K562 (cell line): ENCODE measurements at regions not wholly inside any gene's neighbourhood (a gene's known extent, or its start where the extent isn't known, plus 50 kb on each side); places are given as distances from the start of the nearest gene placed in this dataset.

Source experiments
- ATAC-seq: fragments of 200-7000 bp; cut with Tn5 transposase; 3 replicates; pipeline ENCODE4 v1.9.1; 2020; ENCODE audit warnings: moderate library complexity
- BruUV-seq: library from RNA; stranded (reverse); fragments of 400-500 nt; replicated peaks from 2 replicates; lab custom pipeline; 2021; lab: Mats Ljungman, UMichigan
- CTCF ChIA-PET: fragments of 300-600 bp; formaldehyde crosslinking; extraction: SDS; loops from one replicate; lab custom pipeline; 2021; ENCODE audit warnings: low intra/inter-chr PET ratio; lab: Yijun Ruan, JAX
- POLR2A ChIA-PET: fragments of 300-600, 350-650 bp; sonication (Branson Sonifier 250); formaldehyde crosslinking; extraction: SDS; loops from one replicate; lab custom pipeline; 2021; ENCODE audit warnings: antibody characterized with exemption, inconsistent platforms; lab: Yijun Ruan, JAX
- DNase-seq, 4 experiments: peaks; one replicate each; pipeline versions ENCODE4 v3.0.0 to v3.0.0-alpha.2; 2011 to 2018; ENCODE audit warnings: low spot score in 3 of 4, mixed read lengths in 3 of 4; ENCODE audit errors: extremely low read depth in 1 of 4
- FAIRE-seq: peaks from 2 replicates; lab custom pipeline; 2011; peaks lifted over from hg19 to GRCh38; lab: Jason Lieb, UNC
- H2AFZ ChIP-seq: 2 replicates; pipeline ENCODE4 v1.6.0; 2011; ENCODE audit warnings: low read depth, low read length, control low read depth, inconsistent platforms
- H3K27ac ChIP-seq: fragments of 200-600 bp; 3 replicates; pipeline ENCODE4 v1.8.0; 2011; ENCODE audit warnings: low read depth, mild to moderate bottlenecking, control low read depth, inconsistent platforms, low read length, moderate library complexity, mixed read lengths; ENCODE audit errors: extremely low read depth
- H3K27me3 ChIP-seq, 2 experiments: fragments of 300-600 bp in 1 of 2; 2 replicates in 1 of 2; 3 replicates in 1 of 2; pipeline versions ENCODE4 v1.6.0 to v1.8.0; 2011; ENCODE audit warnings: inconsistent platforms in 2 of 2, low read length in 2 of 2, mild to moderate bottlenecking in 1 of 2, mixed read lengths in 1 of 2, moderate library complexity in 1 of 2; ENCODE audit not compliant: control insufficient read depth in 2 of 2, insufficient read depth in 2 of 2
- H3K36me3 ChIP-seq: fragments of 300-600 bp; 3 replicates; pipeline ENCODE4 v1.8.0; 2011; ENCODE audit warnings: mild to moderate bottlenecking, low read length, inconsistent platforms; ENCODE audit not compliant: control insufficient read depth, insufficient read depth
- H3K4me1 ChIP-seq, 2 experiments: fragments of 200-600 bp in 1 of 2; replicated peaks in 1 of 2; 2 replicates in 1 of 2; 3 replicates in 1 of 2; pipeline versions ENCODE4 v1.5.1 to v1.8.0; 2011; ENCODE audit warnings: inconsistent platforms in 2 of 2, low read length in 2 of 2, mild to moderate bottlenecking in 1 of 2, mixed read lengths in 1 of 2, moderate library complexity in 1 of 2; ENCODE audit not compliant: control insufficient read depth in 2 of 2, insufficient read depth in 2 of 2
- H3K4me2 ChIP-seq: 2 replicates; pipeline ENCODE4 v1.6.1; 2011; ENCODE audit warnings: low read length, control low read depth, inconsistent platforms, mixed read lengths; ENCODE audit not compliant: insufficient read depth
- H3K4me3 ChIP-seq: fragments of 200-600 bp; sonication (generic), shearing (Covaris generic); 2 replicates; pipeline ENCODE4 v1.5.1; 2016; ENCODE audit warnings: control low read depth, inconsistent platforms
- H3K79me2 ChIP-seq: fragments of 200-600 bp; 3 replicates; pipeline ENCODE4 v1.8.0; 2011; ENCODE audit warnings: low read length, inconsistent platforms; ENCODE audit not compliant: control insufficient read depth, insufficient read depth
- H3K9ac ChIP-seq, 2 experiments: 2 replicates each; pipeline versions ENCODE4 v1.6.0 to v1.6.1; 2011; ENCODE audit warnings: low read depth in 2 of 2, low read length in 2 of 2, control low read depth in 1 of 2, inconsistent platforms in 1 of 2, mild to moderate bottlenecking in 1 of 2, mixed read lengths in 1 of 2; ENCODE audit not compliant: insufficient read depth in 1 of 2
- H3K9me1 ChIP-seq: one replicate; pipeline ENCODE4 v1.6.0; 2011; ENCODE audit warnings: inconsistent platforms, mild to moderate bottlenecking, low read length, moderate library complexity; ENCODE audit not compliant: control insufficient read depth, insufficient read depth
- H3K9me3 ChIP-seq: replicated peaks from 2 replicates; pipeline ENCODE4 v1.5.1; 2011; ENCODE audit warnings: low read depth, low read length, inconsistent platforms; ENCODE audit not compliant: control insufficient read depth, insufficient read depth
- H4K20me1 ChIP-seq: replicated peaks from 2 replicates; pipeline ENCODE4 v1.6.1; 2011; ENCODE audit warnings: low read length, inconsistent platforms, mixed read lengths; ENCODE audit not compliant: control insufficient read depth, insufficient read depth
- CCAR2 ChIP-seq: fragments of 200-400 bp; formaldehyde crosslinking; IDR thresholded peaks from 2 replicates; pipeline ENCODE4 v1.6.1; 2017; ENCODE audit warnings: mild to moderate bottlenecking, low read depth, low read length
- CSDE1 ChIP-seq, 2 experiments: fragments of 450-650 bp; IDR thresholded peaks; 2 replicates each; pipeline ENCODE4 v1.6.1; 2016; ENCODE audit warnings: mild to moderate bottlenecking in 1 of 2
- HES1 ChIP-seq: fragments of 450-650 bp; IDR thresholded peaks from 2 replicates; pipeline ENCODE4 v1.6.1; 2016; ENCODE audit warnings: low read depth, mild to moderate bottlenecking, moderate library complexity
- HNRNPUL1 ChIP-seq: fragments of 200-400 bp; formaldehyde crosslinking; IDR thresholded peaks from 2 replicates; pipeline ENCODE4 v1.6.1; 2017; ENCODE audit warnings: low read length
- MED1 ChIP-seq: sonication (generic); formaldehyde crosslinking; IDR thresholded peaks from 2 replicates; pipeline ENCODE4 v1.8.1; 2023; ENCODE audit warnings: missing genetic modification reagents, borderline replicate concordance
- MYC ChIP-seq, 2 experiments: fragments of 250-450 bp in 1 of 2; sonication (Bioruptor Pico) in 1 of 2; IDR thresholded peaks; 2 replicates each; pipeline versions ENCODE4 v1.5.1 to v1.6.1; 2012 to 2021; ENCODE audit warnings: low read depth in 2 of 2, borderline replicate concordance in 1 of 2, improper control_type of control experiment in 1 of 2, low read length in 1 of 2, mild to moderate bottlenecking in 1 of 2, moderate library complexity in 1 of 2
- REST ChIP-seq, 2 experiments: fragments of 450-650 bp; formaldehyde crosslinking in 1 of 2; IDR thresholded peaks; 2 replicates each; pipeline versions ENCODE4 v1.4.0 to v1.6.1; 2014 to 2020; ENCODE audit warnings: mild to moderate bottlenecking in 2 of 2, borderline replicate concordance in 1 of 2, low read depth in 1 of 2
- RNF219 ChIP-seq: fragments of 250-450 bp; sonication (Bioruptor Pico); IDR thresholded peaks from 2 replicates; pipeline ENCODE4 v1.5.0; 2022; ENCODE audit warnings: mild to moderate bottlenecking
- SIN3B ChIP-seq: fragments of 450-650 bp; IDR thresholded peaks from 2 replicates; pipeline ENCODE4 v1.6.1; 2017; ENCODE audit warnings: low read depth, mild to moderate bottlenecking, moderate library complexity
- SMARCA4 ChIP-seq: fragments of 450-650 bp; IDR thresholded peaks from 2 replicates; pipeline ENCODE4 v1.6.1; 2016
- ZNF511 ChIP-seq: sonication (generic); formaldehyde crosslinking; IDR thresholded peaks from 2 replicates; pipeline ENCODE4 v1.8.0; 2022; ENCODE audit warnings: mild to moderate bottlenecking, missing genetic modification reagents
- WGBS: fragments of 100-300 bp; shearing (Covaris generic); methylation state at CpG from one replicate; pipeline ENCODE4 v1.1.6; 2016; ENCODE audit warnings: low coverage, mixed read lengths; ENCODE audit not compliant: insufficient coverage; ENCODE audit errors: missing lambda C conversion rate; 5-methylcytosine and 5-hydroxymethylcytosine counted together
- in situ Hi-C: fragments of 300-500 bp; cut with MboI; formaldehyde crosslinking; loops from 4 replicates; pipeline ENCODE4 v1.15.0; 2018; ENCODE audit warnings: inconsistent platforms, mixed read lengths
- intact Hi-C: fragments of 100-400 bp; cut with micrococcal nuclease; formaldehyde crosslinking; loops from 2 replicates; pipeline ENCODE4 v1.14.2; 2022

- WGBS, result 3% methylated on average over 3 of the region's 3 CpGs
- no peak overlapping the region for H3K4me3 ChIP-seq
- TF ChIP-seq ZNF511 (CRISPR knock-in tag), result no peak
- TF ChIP-seq REST (IDR thresholded peaks at IDR 0.05; ENCODE audit: borderline replicate concordance), result no peak
- TF ChIP-seq REST (CRISPR knock-in tag; IDR thresholded peaks at IDR 0.05; ENCODE audit: low read depth), result no peak
- TF ChIP-seq MYC (IDR thresholded peaks at IDR 0.05; ENCODE audit: low read depth, low read length), result no peak
- TF ChIP-seq MYC (CRISPR knock-in tag; IDR thresholded peaks at IDR 0.05; ENCODE audit: borderline replicate concordance, low read depth), result no peak
- TF ChIP-seq SMARCA4, result no peak
- TF ChIP-seq CSDE1 (IDR thresholded peaks at IDR 0.05), result no peak
- TF ChIP-seq HES1, result no peak
- TF ChIP-seq MED1 (CRISPR knock-in tag), result no peak
- TF ChIP-seq RNF219 (CRISPR knock-in tag), result no peak
- TF ChIP-seq SIN3B, result no peak
- TF ChIP-seq CCAR2, result no peak
- TF ChIP-seq HNRNPUL1, result no peak
Measured at GRCh38 chr5:104472811-104473210, 910.2 kb upstream of the NUDT12 start.

More at GRCh38 chr5:104472811-104473210, 910.2 kb upstream of the NUDT12 start:
- H3K27ac ChIP-seq, result no peak overlapping the region
- no peak for ATAC-seq
- POLR2A ChIA-PET, result no interaction called here
- no peak overlapping the region for H3K4me2 ChIP-seq
- FAIRE-seq, result no peak
- H4K20me1 ChIP-seq, result no peaks in the 10 kb centered on the region
- no peak overlapping the region for H3K9ac ChIP-seq
- H3K27me3 ChIP-seq, result no peaks in the 10 kb centered on the region
- no peaks in the 10 kb centered on the region for H3K79me2 ChIP-seq
- H3K36me3 ChIP-seq, result no peaks in the 10 kb centered on the region
- DNase-seq, result no peak
- no peak overlapping the region for H2AFZ ChIP-seq
- in situ Hi-C loops, result no loop called here
- intact Hi-C loops, result no loop called here
- no peaks in the 10 kb centered on the region for H3K4me1 ChIP-seq
- no TSS peak for BruUV-seq
- no peaks in the 10 kb centered on the region for H3K9me1 ChIP-seq
- H3K9me3 ChIP-seq, result peaks cover 1% of the 10 kb centered on the region; the same call in 1 of the 2 replicates
- CTCF ChIA-PET, result no interaction called here
